Liver (tissue), 8 donors: ENCODE measurements at regions not wholly inside any gene's neighbourhood (a gene's known extent, or its start where the extent isn't known, plus 50 kb on each side); places are given as distances from the start of the nearest gene placed in this dataset.

ENCODE experiments used
- DNase-seq: peaks from one replicate; pipeline ENCODE4 v3.0.0-alpha.2; 2017; ENCODE audit warnings: low spot score
- H3K27ac ChIP-seq, 2 donors: one replicate each; pipeline ENCODE4 v1.7.0; 2013; ENCODE audit warnings: inconsistent platforms in 2 of 2, low read length in 2 of 2, control low read depth in 1 of 2, low read depth in 1 of 2, mild to moderate bottlenecking in 1 of 2
- H3K27me3 ChIP-seq, 4 donors: one replicate each; pipeline versions ENCODE4 v1.6.1 to v1.7.0; 2013; ENCODE audit warnings: low read length in 3 of 4, inconsistent platforms in 1 of 4, mild to moderate bottlenecking in 1 of 4, moderate library complexity in 1 of 4; ENCODE audit not compliant: control insufficient read depth in 4 of 4, insufficient read depth in 4 of 4
- H3K36me3 ChIP-seq, 4 donors: one replicate each; pipeline versions ENCODE4 v1.6.1 to v1.7.0; 2013; ENCODE audit warnings: low read length in 3 of 4, mild to moderate bottlenecking in 3 of 4, low read depth in 1 of 4, moderate library complexity in 1 of 4; ENCODE audit not compliant: control insufficient read depth in 4 of 4, insufficient read depth in 3 of 4
- H3K4me1 ChIP-seq, 4 donors: one replicate each; pipeline versions ENCODE4 v1.6.1 to v1.7.0; 2013; ENCODE audit warnings: low read length in 3 of 4, mild to moderate bottlenecking in 3 of 4, moderate library complexity in 1 of 4; ENCODE audit not compliant: control insufficient read depth in 4 of 4, insufficient read depth in 4 of 4
- H3K4me3 ChIP-seq, 3 donors: one replicate each; pipeline versions ENCODE4 v1.6.1 to v1.7.0; 2013; ENCODE audit warnings: low read length in 3 of 3, control low read depth in 1 of 3, low read depth in 1 of 3, mild to moderate bottlenecking in 1 of 3
- H3K9ac ChIP-seq, 2 donors: one replicate each; pipeline ENCODE4 v1.7.0; 2013; ENCODE audit warnings: low read length in 2 of 2, mild to moderate bottlenecking in 2 of 2, moderate library complexity in 2 of 2, control low read depth in 1 of 2, low read depth in 1 of 2
- H3K9me3 ChIP-seq, 4 donors: one replicate each; pipeline versions ENCODE4 v1.6.1 to v1.7.0; 2013; ENCODE audit warnings: low read length in 3 of 4; ENCODE audit not compliant: control insufficient read depth in 4 of 4
- EGR1 ChIP-seq, 2 donors: IDR thresholded peaks; 2 replicates each; pipeline ENCODE4 v1.6.1; 2016 to 2018; ENCODE audit warnings: antibody characterized with exemption in 2 of 2, low read depth in 2 of 2
- FOXA2 ChIP-seq: IDR thresholded peaks from 2 replicates; pipeline ENCODE4 v1.6.1; 2016; ENCODE audit warnings: antibody characterized with exemption
- GABPA ChIP-seq, 2 donors: IDR thresholded peaks in 1 of 2; conservative IDR thresholded peaks in 1 of 2; 2 replicates each; pipeline ENCODE4 v1.6.1; 2016; ENCODE audit warnings: antibody characterized with exemption in 2 of 2, mild to moderate bottlenecking in 1 of 2, moderate library complexity in 1 of 2
- HNF4A ChIP-seq, 2 donors: conservative IDR thresholded peaks; 2 replicates each; pipeline ENCODE4 v1.6.1; 2016; ENCODE audit warnings: antibody characterized with exemption in 2 of 2, mild to moderate bottlenecking in 2 of 2
- JUND ChIP-seq, 2 donors: IDR thresholded peaks; 2 replicates each; pipeline ENCODE4 v1.6.1; 2016; ENCODE audit warnings: antibody characterized with exemption in 2 of 2
- NR2F2 ChIP-seq: IDR thresholded peaks from 2 replicates; pipeline ENCODE4 v1.6.1; 2016; ENCODE audit warnings: antibody characterized with exemption
- RAD21 ChIP-seq, 2 donors: IDR thresholded peaks; 2 replicates each; pipeline ENCODE4 v1.6.1; 2016; ENCODE audit warnings: antibody characterized with exemption in 2 of 2, mild to moderate bottlenecking in 2 of 2
- RXRA ChIP-seq, 2 donors: IDR thresholded peaks; 2 replicates each; pipeline ENCODE4 v1.6.1; 2017 to 2018; ENCODE audit warnings: antibody characterized with exemption in 2 of 2, mild to moderate bottlenecking in 1 of 2
- SP1 ChIP-seq: IDR thresholded peaks from 2 replicates; pipeline ENCODE4 v1.6.1; 2018; ENCODE audit warnings: antibody characterized with exemption, mild to moderate bottlenecking
- TAF1 ChIP-seq: conservative IDR thresholded peaks from 2 replicates; pipeline ENCODE4 v1.6.1; 2016; ENCODE audit warnings: antibody characterized with exemption, mild to moderate bottlenecking
- WGBS: extraction: QIAGEN DNeasy Blood & Tissue Kit; methylation state at CpG from one replicate; pipeline ENCODE4 v1.1.7; 2013; 5-methylcytosine and 5-hydroxymethylcytosine counted together
- TF ChIP-seq, protein P1 (sequence below): IDR thresholded peaks from 2 replicates; pipeline ENCODE4 v1.6.1; 2016; ENCODE audit warnings: antibody characterized with exemption
- TF ChIP-seq, protein P2 (sequence below): IDR thresholded peaks from 2 replicates; pipeline ENCODE4 v1.6.1; 2016; ENCODE audit warnings: antibody characterized with exemption
- TF ChIP-seq, protein P3 (sequence below): IDR thresholded peaks from 2 replicates; pipeline ENCODE4 v1.6.1; 2016; ENCODE audit warnings: antibody characterized with exemption
- TF ChIP-seq, protein P4 (sequence below): fragments of 150-350 bp; IDR thresholded peaks from 2 replicates; pipeline ENCODE4 v1.5.1; 2017; ENCODE audit warnings: improper control_type of control experiment, low read depth, low read length; ENCODE audit not compliant: missing input control
- donor health status: healthy.
- donor health status: healthy.
- donor health status: healthy.
- donor health status: healthy.
- donor health status: healthy.

DNA sequence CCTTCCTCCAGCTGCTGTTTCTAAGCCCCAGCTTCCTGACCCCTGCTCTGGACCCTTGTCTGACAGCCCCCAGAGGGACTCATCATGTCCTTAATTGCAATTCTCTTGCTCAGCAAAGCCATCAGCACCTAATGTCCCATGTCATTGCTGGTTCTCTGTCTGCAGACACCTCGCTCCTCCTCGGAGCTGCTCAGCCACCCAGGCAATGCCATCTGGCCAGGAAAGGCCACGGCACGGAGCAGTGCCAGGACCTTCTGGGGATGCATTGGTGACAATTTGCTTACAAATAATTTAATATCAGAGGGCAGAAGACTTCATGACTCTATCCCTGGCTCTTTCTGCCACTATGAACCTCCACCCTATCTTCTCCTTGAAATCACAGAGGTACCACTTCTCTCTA lies 107.0 kb upstream of the THY1 start:
- no peak for DNase-seq
- Histone ChIP-seq H3K4me3 (no peak overlapping the region), H3K4me1 (no peaks in the 10 kb centered on the region), H3K36me3 (no peaks in the 10 kb centered on the region), H3K9me3 (no peaks in the 10 kb centered on the region), H3K27ac (no peak overlapping the region), H3K9ac (no peak overlapping the region), H3K27me3 (no peaks in the 10 kb centered on the region)
- TF ChIP-seq, protein P1, sequence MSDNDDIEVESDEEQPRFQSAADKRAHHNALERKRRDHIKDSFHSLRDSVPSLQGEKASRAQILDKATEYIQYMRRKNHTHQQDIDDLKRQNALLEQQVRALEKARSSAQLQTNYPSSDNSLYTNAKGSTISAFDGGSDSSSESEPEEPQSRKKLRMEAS, result no peak
- TF ChIP-seq FOXA2 (no peak), RAD21 (IDR thresholded peaks at IDR 0.05) (no peak), NR2F2 (no peak), EGR1 (IDR thresholded peaks at IDR 0.05; ENCODE audit: low read depth in 2 of 2) (no peak), TAF1 (no peak), RXRA (IDR thresholded peaks at IDR 0.05) (no peak)
- TF ChIP-seq, protein P2, sequence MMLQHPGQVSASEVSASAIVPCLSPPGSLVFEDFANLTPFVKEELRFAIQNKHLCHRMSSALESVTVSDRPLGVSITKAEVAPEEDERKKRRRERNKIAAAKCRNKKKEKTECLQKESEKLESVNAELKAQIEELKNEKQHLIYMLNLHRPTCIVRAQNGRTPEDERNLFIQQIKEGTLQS, result no peak
- 41% methylated on average over 4 of the region's 4 CpGs for WGBS

DNA sequence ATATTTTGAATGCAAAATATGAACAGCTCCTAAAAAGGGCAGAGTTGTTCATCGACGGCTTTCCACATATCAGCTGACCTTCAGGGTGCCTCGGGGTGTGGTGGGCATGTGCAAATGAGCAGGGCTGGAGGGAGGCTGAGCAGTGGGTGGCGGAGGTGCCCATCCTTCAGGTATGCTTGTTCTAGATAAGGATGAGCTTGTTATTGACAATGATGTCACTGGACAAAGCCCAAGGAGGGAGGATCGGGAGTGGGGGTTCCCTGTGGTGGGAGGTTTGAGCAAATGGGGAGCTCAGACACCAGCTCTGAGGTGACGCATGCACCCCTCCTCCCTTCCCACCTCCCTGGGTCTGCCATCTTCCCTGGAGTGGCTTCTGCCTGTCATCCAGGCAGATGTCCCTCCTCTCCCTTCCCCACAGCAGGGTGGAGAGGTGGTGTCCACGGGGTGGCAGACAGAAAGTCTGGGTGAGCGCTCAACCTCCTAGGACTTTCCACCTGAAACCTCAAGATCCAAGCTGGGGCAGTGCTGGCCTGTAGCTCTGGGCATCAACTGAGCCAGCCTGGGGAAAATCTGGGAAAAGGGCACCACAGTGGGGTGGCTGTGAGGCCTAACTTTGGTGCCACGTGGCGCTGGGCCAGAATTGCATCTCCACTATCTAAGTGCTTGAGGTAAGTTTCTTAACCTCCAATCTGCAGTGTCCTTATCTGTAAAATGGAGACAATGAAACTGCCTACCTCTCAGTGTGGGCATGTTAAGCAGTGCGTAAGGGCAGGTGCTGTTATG lies 106.3 kb upstream of the THY1 start:
- TF ChIP-seq, protein P1, result no peak
- TF ChIP-seq SP1, result no peak
- TF ChIP-seq, protein P3, sequence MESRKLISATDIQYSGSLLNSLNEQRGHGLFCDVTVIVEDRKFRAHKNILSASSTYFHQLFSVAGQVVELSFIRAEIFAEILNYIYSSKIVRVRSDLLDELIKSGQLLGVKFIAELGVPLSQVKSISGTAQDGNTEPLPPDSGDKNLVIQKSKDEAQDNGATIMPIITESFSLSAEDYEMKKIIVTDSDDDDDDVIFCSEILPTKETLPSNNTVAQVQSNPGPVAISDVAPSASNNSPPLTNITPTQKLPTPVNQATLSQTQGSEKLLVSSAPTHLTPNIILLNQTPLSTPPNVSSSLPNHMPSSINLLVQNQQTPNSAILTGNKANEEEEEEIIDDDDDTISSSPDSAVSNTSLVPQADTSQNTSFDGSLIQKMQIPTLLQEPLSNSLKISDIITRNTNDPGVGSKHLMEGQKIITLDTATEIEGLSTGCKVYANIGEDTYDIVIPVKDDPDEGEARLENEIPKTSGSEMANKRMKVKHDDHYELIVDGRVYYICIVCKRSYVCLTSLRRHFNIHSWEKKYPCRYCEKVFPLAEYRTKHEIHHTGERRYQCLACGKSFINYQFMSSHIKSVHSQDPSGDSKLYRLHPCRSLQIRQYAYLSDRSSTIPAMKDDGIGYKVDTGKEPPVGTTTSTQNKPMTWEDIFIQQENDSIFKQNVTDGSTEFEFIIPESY, result no peak
- TF ChIP-seq TAF1, result no peak
- TF ChIP-seq HNF4A (conservative IDR thresholded peaks at IDR 0.05), result no peak
- TF ChIP-seq, protein P2, result no peak
- TF ChIP-seq GABPA (IDR thresholded peaks at IDR 0.05 in 1 of 2, conservative IDR thresholded peaks at IDR 0.05 in 1 of 2), result no peak
- TF ChIP-seq, protein P4, sequence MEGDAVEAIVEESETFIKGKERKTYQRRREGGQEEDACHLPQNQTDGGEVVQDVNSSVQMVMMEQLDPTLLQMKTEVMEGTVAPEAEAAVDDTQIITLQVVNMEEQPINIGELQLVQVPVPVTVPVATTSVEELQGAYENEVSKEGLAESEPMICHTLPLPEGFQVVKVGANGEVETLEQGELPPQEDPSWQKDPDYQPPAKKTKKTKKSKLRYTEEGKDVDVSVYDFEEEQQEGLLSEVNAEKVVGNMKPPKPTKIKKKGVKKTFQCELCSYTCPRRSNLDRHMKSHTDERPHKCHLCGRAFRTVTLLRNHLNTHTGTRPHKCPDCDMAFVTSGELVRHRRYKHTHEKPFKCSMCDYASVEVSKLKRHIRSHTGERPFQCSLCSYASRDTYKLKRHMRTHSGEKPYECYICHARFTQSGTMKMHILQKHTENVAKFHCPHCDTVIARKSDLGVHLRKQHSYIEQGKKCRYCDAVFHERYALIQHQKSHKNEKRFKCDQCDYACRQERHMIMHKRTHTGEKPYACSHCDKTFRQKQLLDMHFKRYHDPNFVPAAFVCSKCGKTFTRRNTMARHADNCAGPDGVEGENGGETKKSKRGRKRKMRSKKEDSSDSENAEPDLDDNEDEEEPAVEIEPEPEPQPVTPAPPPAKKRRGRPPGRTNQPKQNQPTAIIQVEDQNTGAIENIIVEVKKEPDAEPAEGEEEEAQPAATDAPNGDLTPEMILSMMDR, result no peak
- TF ChIP-seq JUND (IDR thresholded peaks at IDR 0.05), result no peak
- Histone ChIP-seq H3K36me3 (no peaks in the 10 kb centered on the region), H3K4me1 (no peaks in the 10 kb centered on the region), H3K9me3 (no peaks in the 10 kb centered on the region), H3K9ac (no peak overlapping the region), H3K27ac (no peak overlapping the region), H3K27me3 (no peaks in the 10 kb centered on the region), H3K4me3 (no peak overlapping the region)
- no peak for DNase-seq
- 78% methylated on average over 11 of the region's 11 CpGs for WGBS
